C4-2B (cell line): ENCODE measurements at regions not wholly inside any gene's neighbourhood (a gene's known extent, or its start where the extent isn't known, plus 50 kb on each side); places are given as distances from the start of the nearest gene placed in this dataset.
"Not testable (repeated sequence)": the region's sequence is repeated elsewhere in the genome, so short reads cannot be mapped to it uniquely, and the experiment has no call there.

Experiments used
- H3K27ac ChIP-seq: fragments of 450-650 bp; 2 replicates; pipeline ENCODE4 v1.5.1; 2017
- CTCF ChIP-seq: fragments of 450-650 bp; conservative IDR thresholded peaks from 2 replicates; pipeline ENCODE4 v1.5.1; 2017; ENCODE audit warnings: mild to moderate bottlenecking
- ZFX ChIP-seq: fragments of 450-650 bp; IDR thresholded peaks from 2 replicates; pipeline ENCODE4 v1.6.1; 2017

- TF ChIP-seq CTCF: no peak
- TF ChIP-seq ZFX: no peak
- no peak overlapping the region for H3K27ac ChIP-seq
These were observed 100.1 kb upstream of the PRSS3 start for GRCh38 chr9:33695299-33695698.

- no peak for TF ChIP-seq CTCF
- TF ChIP-seq ZFX: no peak
- H3K27ac ChIP-seq: no peak overlapping the region
These were observed 99.5 kb upstream of the PRSS3 start for GRCh38 chr9:33695856-33696255.

GRCh38 chr9:33697171-33697570, 98.2 kb upstream of the PRSS3 start:
- TF ChIP-seq CTCF (no peak), ZFX (no peak)
- H3K27ac ChIP-seq: no peak overlapping the region

- no peak overlapping the region for H3K27ac ChIP-seq
- TF ChIP-seq CTCF (no peak), ZFX (no peak)
These were observed 97.1 kb upstream of the PRSS3 start for GRCh38 chr9:33698267-33698666.

GRCh38 chr9:33700940-33701339, 94.4 kb upstream of the PRSS3 start:
- H3K27ac ChIP-seq: not testable (repeated sequence)

- TF ChIP-seq ZFX: no peak
- no peak for TF ChIP-seq CTCF
- no peak overlapping the region for H3K27ac ChIP-seq
These were observed 91.8 kb upstream of the PRSS3 start for GRCh38 chr9:33703430-33704102.

- not testable (repeated sequence) for H3K27ac ChIP-seq
These were observed 89.9 kb upstream of the PRSS3 start for GRCh38 chr9:33705440-33705839.

GRCh38 chr9:33708441-33708840, 86.9 kb upstream of the PRSS3 start:
- no peak overlapping the region for H3K27ac ChIP-seq
- TF ChIP-seq CTCF: no peak
- no peak for TF ChIP-seq ZFX

GRCh38 chr9:33709269-33709668, 86.1 kb upstream of the PRSS3 start:
- no peak overlapping the region for H3K27ac ChIP-seq
- TF ChIP-seq CTCF (no peak), ZFX (no peak)

- H3K27ac ChIP-seq: not testable (repeated sequence)
These were observed 83.9 kb upstream of the PRSS3 start for GRCh38 chr9:33711418-33711817.
